ENCODE measurements at regions not wholly inside any gene's neighbourhood (a gene's known extent, or its start where the extent isn't known, plus 50 kb on each side); places are given as distances from the start of the nearest gene placed in this dataset.
"Not testable (repeated sequence)": the region's sequence is repeated elsewhere in the genome, so short reads cannot be mapped to it uniquely, and the experiment has no call there.

DNA sequence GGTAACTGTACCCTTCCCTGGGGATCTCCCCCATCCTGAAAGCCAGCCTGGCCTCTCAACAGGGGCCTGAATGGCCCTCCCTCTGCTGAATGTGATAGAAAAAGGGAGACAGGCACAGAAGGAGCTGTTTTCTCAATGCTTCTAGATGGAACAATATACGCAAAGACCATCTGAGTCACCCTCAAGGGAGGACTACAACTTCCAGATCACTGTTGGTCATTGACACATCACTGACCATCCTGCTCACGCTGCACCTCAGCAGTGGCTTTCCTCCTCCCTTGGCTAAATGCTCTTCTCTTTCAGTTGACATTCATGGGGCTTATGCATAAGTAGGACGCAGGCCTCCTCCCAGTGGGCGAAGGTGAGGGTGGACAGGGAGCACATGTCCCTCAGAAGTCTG lies 112.2 kb upstream of the SHB start:
- no peak for DNase-seq

DNA sequence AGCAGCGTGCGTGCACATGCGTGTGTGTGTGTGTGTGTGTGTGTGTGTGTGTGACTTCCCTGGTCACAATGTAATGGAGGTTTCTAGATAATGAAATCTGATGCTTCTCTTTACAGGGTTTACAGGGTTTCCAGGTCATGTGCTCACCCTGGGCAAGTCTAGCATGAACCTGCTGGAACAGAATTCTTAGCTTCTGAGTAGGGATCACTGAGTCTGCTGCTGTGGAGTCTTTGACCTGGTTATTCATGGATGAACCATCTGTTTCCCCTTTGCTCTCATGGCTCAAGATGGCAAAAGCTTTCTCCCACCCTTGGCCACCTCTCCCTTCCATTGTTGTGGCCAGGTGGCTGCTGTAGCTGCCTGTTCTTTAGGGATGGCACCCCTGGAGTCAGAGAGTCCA lies 111.6 kb upstream of the SHB start:
- DNase-seq = no peak

DNA sequence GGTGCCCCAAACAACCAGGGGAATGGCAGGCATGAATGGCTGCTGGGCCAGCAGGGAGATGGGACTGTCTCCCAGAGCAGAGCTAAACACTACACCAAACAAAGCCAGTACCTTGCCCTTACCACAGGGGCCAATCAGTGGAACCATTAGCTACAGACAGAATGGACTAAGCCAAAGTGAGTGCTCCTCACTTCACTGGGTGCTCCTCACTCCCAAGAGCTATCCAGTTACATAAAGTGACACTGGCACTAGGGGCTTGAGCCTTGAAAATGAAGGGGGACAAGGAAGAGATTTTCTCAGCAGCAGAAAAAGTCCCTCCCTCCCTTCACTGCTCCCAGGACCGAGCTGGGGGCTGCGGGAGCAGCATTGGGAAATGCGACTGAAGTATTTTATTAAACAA lies 110.9 kb upstream of the SHB start:
- DNase-seq = no peak

- no peak for DNase-seq
Observed at GRCh38 chr9:38178237-38178636, 109.2 kb upstream of the SHB start.

- DNase-seq = no peak
Observed at GRCh38 chr9:38177680-38178079, 108.7 kb upstream of the SHB start.

DNA sequence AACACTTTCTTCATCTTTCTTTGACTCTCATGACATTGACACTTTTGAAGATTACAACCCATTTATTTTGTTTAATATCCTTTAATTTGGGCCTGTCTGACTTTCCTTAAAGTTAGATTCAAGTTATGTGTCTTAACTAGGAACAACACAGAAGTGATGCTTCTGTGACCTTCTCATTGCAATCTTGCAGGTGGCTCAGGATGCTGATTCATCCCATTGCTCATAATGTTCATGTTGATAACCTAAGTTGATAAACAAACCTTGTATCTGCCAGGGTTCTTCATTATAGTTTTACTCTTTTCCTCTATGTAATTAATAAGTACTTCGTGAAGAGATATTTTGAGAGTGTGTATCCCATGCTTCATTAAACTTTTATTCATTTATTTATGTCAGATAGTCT lies 107.2 kb upstream of the SHB start:
- no peak for DNase-seq

- no peak for DNase-seq
Observed at GRCh38 chr9:38175423-38175822, 106.4 kb upstream of the SHB start.

GRCh38 chr9:38172586-38172985 lies 103.6 kb upstream of the SHB start:
- DNase-seq = no peak

- DNase-seq = no peak
Observed at GRCh38 chr9:38171926-38172325, 102.9 kb upstream of the SHB start.

- DNase-seq = no peak
Observed at GRCh38 chr9:38171538-38171884, 102.5 kb upstream of the SHB start.

DNA sequence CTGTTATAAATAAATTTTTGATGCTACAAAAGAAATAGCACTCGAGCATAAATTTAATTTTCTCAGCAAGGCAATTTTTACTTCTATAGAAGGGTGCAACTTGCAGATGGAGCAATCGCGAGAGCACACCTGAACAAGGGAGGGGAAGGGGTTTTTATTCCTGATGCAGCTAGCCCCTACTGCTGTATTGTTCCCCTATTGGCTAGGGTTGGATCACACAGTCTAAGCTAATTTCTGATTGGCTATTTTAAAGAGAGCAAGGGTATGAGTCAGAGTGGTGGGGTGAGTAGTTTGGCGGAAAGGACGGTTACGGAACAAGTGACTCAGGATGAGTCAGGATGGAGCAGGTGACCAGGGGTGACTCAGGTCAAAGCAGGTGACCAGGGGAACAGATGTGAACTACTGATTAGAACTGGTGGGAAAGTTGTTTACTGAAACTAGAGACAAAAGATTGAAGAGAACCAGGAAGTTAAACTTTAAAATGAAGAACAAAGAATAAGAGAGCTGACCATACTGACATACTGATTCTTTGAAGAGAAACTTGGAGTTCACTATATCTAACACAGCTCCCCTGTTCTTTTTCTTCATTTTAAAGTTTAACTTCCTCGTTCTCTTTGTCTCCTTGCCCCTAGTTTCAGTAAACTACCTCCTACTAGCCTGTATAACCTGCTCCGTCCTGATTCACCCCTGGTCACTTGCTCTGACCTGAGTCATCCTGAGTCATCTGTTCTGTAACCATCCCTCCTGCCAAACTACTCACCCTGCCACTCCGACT lies 101.9 kb upstream of the SHB start:
- DNase-seq = not testable (repeated sequence)

GRCh38 chr9:38170155-38170554 lies 101.1 kb upstream of the SHB start:
- DNase-seq = not testable (repeated sequence)

GRCh38 chr9:38166501-38166900 lies 97.5 kb upstream of the SHB start:
- DNase-seq = no peak

DNA sequence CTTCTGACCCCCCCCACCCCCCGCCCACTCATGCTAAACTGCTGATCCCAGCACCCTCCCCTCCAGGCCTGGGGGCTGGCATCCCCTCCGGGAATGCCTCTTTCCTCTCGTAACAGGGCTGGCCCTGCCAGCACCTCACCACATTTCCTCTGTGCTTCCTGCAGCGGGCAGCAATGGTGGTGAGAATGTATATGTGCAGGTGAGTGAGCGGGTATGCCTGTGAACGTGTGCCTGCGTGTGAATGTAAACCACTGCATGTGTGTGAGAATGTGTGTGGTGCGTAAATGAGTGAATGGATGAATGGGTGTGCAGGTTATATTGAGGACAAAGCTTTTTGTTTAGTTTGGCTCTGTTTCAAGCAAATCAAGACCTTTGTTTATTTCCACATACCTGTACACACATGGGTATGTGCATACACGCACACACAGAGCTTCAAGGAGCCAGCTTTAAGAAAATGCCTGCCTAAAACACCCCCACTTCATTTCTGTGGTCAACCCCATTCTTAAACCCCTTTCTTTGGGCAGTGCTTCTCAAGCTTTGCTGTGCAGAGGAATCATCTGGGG lies 95.7 kb upstream of the SHB start:
- DNase-seq = no peak

GRCh38 chr9:38163518-38163917 lies 94.5 kb upstream of the SHB start:
- DNase-seq = no peak

DNA sequence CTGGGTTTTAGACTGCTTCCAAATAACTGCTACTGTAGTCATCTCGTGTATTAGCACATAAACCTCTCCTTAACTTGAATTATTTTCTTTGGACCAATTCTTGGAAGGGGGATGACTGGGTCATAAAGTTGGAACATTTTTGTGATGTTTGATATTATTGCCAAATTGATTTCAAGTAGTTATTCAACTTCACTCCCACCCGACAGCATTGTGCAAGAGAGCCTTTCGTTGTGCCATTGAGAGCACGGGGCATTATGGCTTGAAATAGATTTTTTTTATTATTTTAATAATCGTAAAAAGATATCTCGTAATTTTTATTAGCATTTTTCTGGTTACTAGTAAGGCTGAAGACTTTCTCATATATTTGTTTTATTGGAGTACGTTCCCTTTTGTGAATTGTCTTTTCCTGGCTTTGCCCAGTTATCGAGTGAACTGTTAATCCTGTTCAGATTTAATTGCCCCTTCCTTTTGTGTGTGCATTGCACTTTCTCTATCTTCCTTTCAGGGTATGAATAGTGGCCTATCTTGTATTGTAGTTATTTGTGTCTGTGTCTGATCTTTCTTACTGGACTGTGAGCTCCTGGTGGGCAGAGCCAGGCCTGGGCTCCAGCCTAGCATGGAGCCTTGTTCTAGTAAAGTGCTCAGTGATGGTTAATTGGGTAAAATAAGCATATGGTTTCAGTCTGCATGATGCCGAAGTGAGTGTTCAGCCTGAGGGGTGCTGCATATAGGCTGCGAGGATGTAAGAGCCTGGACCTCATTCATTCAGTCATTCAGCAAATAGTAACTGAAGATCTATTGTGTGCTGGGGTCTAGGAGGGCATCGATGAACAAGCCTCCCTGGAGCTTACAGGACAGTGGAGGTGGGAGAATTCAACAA lies 93.5 kb upstream of the SHB start:
- no peak for DNase-seq

DNA sequence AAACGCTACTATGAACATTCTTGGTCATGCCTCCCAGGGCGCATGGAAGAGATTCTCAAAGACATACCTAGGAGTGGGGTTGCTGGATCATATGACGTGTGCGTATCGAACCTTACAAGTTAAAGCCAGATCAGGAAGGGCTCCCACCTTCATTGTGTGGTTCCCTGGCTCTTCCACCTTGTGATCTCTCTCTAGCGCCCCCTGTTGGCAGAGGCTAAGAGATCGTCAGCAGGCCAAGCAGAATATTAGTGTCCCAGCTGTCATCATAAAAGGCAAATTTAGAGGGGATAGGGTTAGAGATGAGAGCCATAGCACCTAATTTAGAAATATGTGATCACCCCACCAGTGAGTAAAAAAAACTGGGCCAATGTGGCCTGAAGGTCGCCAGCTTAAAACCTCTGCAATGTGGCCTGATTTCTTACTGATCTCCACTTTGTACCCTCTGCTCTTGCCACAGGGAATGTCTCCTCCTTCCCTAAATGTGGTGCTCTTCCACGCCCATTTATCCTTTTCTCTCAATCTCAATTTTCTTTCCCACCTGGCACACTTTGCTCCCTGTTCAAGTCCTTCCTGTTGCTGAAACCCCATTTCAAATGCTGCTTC lies 91.7 kb upstream of the SHB start:
- DNase-seq = peak; percentile 40

DNA sequence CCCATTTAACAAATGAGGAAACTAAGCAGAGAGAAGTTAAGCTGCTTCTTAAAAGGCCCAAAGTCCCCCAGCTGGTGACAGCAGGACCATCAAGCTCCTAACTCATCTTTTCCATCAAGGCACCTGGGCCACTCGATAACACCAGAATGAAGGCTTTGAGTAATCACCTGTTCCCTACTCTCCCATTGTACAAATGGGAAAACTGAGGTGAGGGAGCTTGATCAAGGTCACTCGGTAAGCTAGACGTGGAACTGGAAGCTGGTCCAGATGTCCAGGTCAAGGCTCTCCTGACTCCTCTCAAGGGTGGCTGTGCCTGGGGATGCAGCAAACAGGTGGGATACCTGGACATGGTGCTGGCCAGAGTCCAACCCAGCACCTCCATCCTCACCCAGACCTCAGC lies 90.6 kb upstream of the SHB start:
- DNase-seq = no peak

DNA sequence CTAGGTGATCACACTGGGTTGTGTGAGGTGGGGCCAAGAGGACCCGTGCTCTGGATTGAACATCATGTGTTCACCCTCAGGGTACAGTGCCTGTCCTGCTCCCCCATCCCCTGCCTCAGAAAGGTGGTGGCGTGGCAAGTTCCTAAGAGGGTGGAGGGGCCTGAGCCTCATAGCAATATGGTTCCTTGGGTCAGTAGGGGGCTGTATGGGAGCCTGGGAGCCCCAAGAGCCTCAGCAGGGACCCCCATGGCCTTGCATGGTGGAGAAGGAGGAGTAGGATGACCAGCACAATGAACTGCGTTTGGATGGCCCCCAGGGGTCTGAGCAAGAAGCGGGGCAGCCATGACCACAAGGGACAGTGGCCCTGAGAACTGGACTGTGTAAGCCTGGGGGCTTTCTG lies 89.6 kb upstream of the SHB start:
- no peak for DNase-seq

DNA sequence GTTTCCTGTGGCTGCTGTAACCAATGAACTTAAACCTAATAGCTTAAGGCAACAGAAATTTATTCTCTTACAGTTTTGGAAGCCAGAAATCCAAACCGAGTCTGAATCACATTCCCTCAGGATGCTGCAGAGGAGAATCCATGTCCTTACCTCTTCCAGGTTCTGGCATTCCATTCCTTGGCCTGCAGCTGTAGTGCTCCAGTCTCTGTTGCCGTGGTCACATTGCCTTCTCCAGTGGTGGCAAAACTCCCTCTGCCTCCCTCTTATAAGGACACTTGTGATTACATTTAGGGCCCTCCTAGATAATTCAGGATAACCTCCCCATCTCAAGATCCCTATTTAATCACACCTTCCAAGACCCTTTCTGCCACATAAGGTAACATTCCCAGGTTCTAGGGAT lies 88.7 kb upstream of the SHB start:
- no peak for DNase-seq

- DNase-seq = no peak
Observed at GRCh38 chr9:38154501-38155421, 85.7 kb upstream of the SHB start.

DNA sequence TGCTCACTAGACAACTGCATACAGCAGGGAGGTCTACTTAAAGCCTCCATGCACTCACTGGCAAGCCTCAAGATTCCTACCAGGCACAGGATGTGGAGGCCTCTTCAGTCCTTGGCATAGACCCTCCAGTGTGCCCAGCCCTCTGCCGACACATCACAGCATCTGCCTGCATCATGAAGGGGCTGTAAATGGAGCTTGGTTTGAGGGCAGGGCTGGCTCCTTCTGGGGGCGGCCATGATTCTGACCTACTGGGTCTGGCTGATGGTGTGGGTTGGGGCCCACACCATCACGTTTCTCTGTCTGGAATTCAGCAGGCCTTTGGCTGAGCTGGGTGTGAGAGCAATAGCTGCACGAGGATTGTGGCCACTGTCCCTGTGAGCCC lies 84.9 kb upstream of the SHB start:
- no peak for DNase-seq
